GM12873 (cell line): ENCODE measurements at regions not wholly inside any gene's neighbourhood (a gene's known extent, or its start where the extent isn't known, plus 50 kb on each side); places are given as distances from the start of the nearest gene placed in this dataset.

Experiments used
- TF ChIP-seq, protein P1 (sequence below): IDR thresholded peaks from 2 replicates; pipeline ENCODE4 v1.5.1; 2012; ENCODE audit warnings: low read depth, mild to moderate bottlenecking, moderate library complexity, low read length, control low read depth; ENCODE audit not compliant: insufficient read depth; ENCODE audit errors: missing control alignments

- TF ChIP-seq, protein P1, sequence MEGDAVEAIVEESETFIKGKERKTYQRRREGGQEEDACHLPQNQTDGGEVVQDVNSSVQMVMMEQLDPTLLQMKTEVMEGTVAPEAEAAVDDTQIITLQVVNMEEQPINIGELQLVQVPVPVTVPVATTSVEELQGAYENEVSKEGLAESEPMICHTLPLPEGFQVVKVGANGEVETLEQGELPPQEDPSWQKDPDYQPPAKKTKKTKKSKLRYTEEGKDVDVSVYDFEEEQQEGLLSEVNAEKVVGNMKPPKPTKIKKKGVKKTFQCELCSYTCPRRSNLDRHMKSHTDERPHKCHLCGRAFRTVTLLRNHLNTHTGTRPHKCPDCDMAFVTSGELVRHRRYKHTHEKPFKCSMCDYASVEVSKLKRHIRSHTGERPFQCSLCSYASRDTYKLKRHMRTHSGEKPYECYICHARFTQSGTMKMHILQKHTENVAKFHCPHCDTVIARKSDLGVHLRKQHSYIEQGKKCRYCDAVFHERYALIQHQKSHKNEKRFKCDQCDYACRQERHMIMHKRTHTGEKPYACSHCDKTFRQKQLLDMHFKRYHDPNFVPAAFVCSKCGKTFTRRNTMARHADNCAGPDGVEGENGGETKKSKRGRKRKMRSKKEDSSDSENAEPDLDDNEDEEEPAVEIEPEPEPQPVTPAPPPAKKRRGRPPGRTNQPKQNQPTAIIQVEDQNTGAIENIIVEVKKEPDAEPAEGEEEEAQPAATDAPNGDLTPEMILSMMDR = no peak
Measured at GRCh38 chr5:10036136-10036815, 213.4 kb downstream of the ATPSCKMT start.

DNA sequence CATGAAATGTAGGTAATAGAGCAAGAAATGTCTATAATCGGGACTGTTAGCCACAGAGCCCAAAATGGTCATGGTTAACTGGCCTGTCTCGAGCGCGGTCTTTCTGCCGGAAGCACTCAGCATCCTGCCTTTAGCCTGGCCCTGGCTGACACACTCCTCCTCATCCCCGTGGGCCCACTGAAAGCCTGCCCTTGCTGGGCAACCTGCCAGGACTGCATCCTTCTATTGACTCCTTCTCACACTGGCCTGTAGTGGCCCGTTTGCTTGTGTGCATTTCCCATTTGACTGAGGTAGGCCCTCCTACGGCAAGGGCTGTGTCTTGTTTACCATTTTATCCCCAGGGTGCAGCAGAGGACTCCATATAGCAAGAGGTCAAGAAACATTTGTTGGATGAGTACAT lies 215.7 kb downstream of the ATPSCKMT start:
- TF ChIP-seq, protein P1 = no peak

DNA sequence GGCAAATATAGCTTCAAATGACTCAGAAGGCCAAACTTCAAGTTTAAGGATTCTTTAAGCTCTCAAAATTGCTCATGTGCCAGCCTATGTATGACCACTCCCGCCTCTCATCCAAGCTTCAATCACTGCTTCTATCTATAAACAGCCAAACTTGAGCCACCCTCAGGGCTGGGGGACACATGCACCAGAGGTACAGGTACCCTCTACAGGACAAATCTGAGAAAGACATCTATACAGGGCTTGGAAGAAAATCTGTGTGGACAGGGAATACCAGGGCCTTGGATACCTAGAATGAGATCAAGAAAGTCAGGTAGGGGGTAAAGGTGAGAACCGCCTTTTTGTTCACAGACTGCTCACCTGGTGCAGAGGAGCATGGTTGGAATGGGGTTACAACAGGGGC lies 217.9 kb downstream of the ATPSCKMT start:
- TF ChIP-seq, protein P1 = no peak

DNA sequence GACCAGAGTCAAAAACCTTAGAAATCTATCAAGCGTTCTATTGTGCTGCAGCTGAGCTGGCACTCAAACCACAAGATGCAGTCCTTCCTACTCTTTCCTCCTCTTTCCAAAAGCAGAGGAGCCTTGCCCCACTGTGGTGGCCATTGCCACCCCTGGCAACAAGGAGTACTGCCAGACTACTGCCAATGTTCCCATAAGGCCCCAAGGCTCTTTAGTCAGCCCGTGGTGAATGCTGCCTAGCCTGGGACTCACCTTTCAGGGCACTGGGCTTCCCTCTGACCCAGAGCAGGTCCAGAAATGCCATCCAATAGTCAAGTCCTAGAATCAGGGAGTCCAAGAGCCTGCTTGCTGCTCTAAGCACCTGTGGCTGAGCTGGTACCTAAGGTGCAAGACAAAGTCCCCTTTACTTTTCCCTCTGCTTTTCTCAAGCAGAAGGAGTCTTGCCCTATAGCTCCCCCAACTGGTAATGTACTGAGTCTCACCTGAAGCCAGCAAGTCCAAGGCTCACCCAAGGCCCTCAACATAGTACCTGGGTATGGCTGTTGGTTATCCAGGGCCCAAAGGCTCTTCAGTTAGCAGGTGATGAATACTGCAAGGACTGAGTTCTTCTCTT lies 219.4 kb downstream of the ATPSCKMT start:
- TF ChIP-seq, protein P1 = peak; percentile 45

GRCh38 chr5:10023494-10023893 lies 226.2 kb downstream of the ATPSCKMT start:
- TF ChIP-seq, protein P1 = no peak

DNA sequence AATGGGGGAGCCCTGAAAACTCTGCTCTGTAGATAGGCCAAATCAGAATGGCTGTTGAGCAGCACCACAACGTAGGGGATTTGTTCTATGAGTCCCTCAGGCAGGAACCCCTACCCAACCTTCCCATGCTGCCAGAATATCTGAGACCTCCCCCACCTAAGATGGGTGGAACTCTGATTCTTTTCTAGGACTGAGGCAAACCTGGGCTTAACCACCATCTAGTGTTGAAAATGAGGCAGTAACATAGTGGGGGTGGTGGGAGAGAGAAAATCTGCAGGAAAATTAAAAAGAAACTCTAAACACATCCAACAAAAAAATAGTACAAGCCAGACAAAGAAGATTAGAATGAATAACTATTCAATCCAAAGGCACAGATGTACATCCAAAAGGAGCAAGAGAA lies 228.4 kb downstream of the ATPSCKMT start:
- TF ChIP-seq, protein P1 = no peak

GRCh38 chr5:10019236-10019635 lies 230.5 kb downstream of the ATPSCKMT start:
- TF ChIP-seq, protein P1 = no peak
